ENCODE measurements at regions not wholly inside any gene's neighbourhood (a gene's known extent, or its start where the extent isn't known, plus 50 kb on each side); places are given as distances from the start of the nearest gene placed in this dataset.

GRCh38 chr2:241933179-241933911, 63.8 kb downstream of the RTP5 start (continued):
- TF ChIP-seq PRDM15 (CRISPR knock-in tag; IDR thresholded peaks at IDR 0.05) (no peak), NKRF (conservative IDR thresholded peaks at IDR 0.05) (no peak), STAT1 (conservative IDR thresholded peaks at IDR 0.05) (no peak), ZBED1 (IDR thresholded peaks at IDR 0.05; ENCODE audit: borderline replicate concordance) (no peak), ZSCAN29 (IDR thresholded peaks at IDR 0.05) (no peak)

- in situ Hi-C loops (cut with MboI) (no loop called here), intact Hi-C loops (cut with micrococcal nuclease; ENCODE audit: unreplicated experiment) (no loop called here)
- Histone ChIP-seq H4K20me1 (ENCODE audit: control insufficient read depth, insufficient read depth) (no peaks in the 10 kb centered on the region; the same call in 1 of the 2 replicates), H3K36me3 (ENCODE audit: control insufficient read depth in 2 of 2, insufficient read depth in 2 of 2, low read length in 1 of 2) (no peaks in the 10 kb centered on the region), H3K9ac (ENCODE audit: control insufficient read depth, insufficient read depth, low read length) (no peak overlapping the region), H3K4me3 (no peak overlapping the region), H3K79me2 (ENCODE audit: control insufficient read depth, insufficient read depth, low read length) (no peaks in the 10 kb centered on the region), H3K9me3 (replicated peaks; ENCODE audit: control insufficient read depth, insufficient read depth, low read length) (peaks cover 1% of the 10 kb centered on the region; the same call in 2 of the 3 replicates), H2AFZ (ENCODE audit: control insufficient read depth, low read depth, low read length) (no peak overlapping the region), H3K27ac (ENCODE audit: control insufficient read depth, insufficient read depth) (no peak overlapping the region), H3K4me2 (ENCODE audit: control insufficient read depth, insufficient read depth) (no peak overlapping the region), H3K4me1 (ENCODE audit: control insufficient read depth, insufficient read depth, low read length) (no peaks in the 10 kb centered on the region), H3K27me3 (replicated peaks in 1 of 2; ENCODE audit: control insufficient read depth in 2 of 2, insufficient read depth in 2 of 2, low read length in 1 of 2) (no peaks in the 10 kb centered on the region)
- CTCF ChIA-PET, result interaction anchor here (1.1 kb wide), 1 partner anchor 15 kb away, joined by 3 read pairs; no protein-coding TSS in a partner anchor
- ATAC-seq (no peak), DNase-seq (ENCODE audit: low read depth, low spot score) (no peak), FAIRE-seq (no peak)
- BruUV-seq (replicated peaks), result no TSS peak
- TF ChIP-seq, protein P1, sequence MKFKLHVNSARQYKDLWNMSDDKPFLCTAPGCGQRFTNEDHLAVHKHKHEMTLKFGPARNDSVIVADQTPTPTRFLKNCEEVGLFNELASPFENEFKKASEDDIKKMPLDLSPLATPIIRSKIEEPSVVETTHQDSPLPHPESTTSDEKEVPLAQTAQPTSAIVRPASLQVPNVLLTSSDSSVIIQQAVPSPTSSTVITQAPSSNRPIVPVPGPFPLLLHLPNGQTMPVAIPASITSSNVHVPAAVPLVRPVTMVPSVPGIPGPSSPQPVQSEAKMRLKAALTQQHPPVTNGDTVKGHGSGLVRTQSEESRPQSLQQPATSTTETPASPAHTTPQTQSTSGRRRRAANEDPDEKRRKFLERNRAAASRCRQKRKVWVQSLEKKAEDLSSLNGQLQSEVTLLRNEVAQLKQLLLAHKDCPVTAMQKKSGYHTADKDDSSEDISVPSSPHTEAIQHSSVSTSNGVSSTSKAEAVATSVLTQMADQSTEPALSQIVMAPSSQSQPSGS (IDR thresholded peaks at IDR 0.05; ENCODE audit: low read length), result no peak
- TF ChIP-seq SMC3 (IDR thresholded peaks at IDR 0.05; ENCODE audit: borderline replicate concordance, low read length), result no peak
- TF ChIP-seq IKZF1 (conservative IDR thresholded peaks at IDR 0.05), result no peak
- TF ChIP-seq MEF2B (IDR thresholded peaks at IDR 0.05; ENCODE audit: partially characterized antibody, poor library complexity, severe bottlenecking), result no peak
- TF ChIP-seq SREBF2 (IDR thresholded peaks at IDR 0.05; ENCODE audit: low read length), result no peak
- TF ChIP-seq BRCA1 (IDR thresholded peaks at IDR 0.05; ENCODE audit: low read depth, low read length), result no peak
- no peak for TF ChIP-seq YBX1 (IDR thresholded peaks at IDR 0.05)
- POLR2A ChIA-PET, result no interaction called here
- SMC1A ChIA-PET (ENCODE audit: uncharacterized antibody, unreplicated experiment), result no interaction called here
- RAD21 ChIA-PET (ENCODE audit: unreplicated experiment), result no interaction called here
- 41% methylated on average over 1 of the region's 1 CpG for WGBS (ENCODE audit: insufficient coverage, insufficient replicate concordance, low lambda C conversion rate, missing lambda C conversion rate)
Observed at GRCh38 chr2:241935314-241935713, 65.8 kb downstream of the RTP5 start.
